Thymus (tissue), 11 donors: ENCODE measurements at regions not wholly inside any gene's neighbourhood (a gene's known extent, or its start where the extent isn't known, plus 50 kb on each side); places are given as distances from the start of the nearest gene placed in this dataset.
"Not testable (repeated sequence)": the region's sequence is repeated elsewhere in the genome, so short reads cannot be mapped to it uniquely, and the experiment has no call there.

Experiments used
- DNase-seq, 9 donors: peaks; one replicate each; pipeline ENCODE4 v3.0.0-alpha.2; 2013; ENCODE audit warnings: low spot score in 9 of 9, low read depth in 6 of 9, missing footprints in 1 of 9
- H3K27ac ChIP-seq, 2 donors: one replicate each; pipeline ENCODE4 v1.5.1; 2013; ENCODE audit warnings: control low read depth in 1 of 2, low read depth in 1 of 2, low read length in 1 of 2, mild to moderate bottlenecking in 1 of 2, moderate library complexity in 1 of 2
- H3K27me3 ChIP-seq, 2 donors: one replicate each; pipeline ENCODE4 v1.5.1; 2013; ENCODE audit warnings: low read length in 1 of 2; ENCODE audit not compliant: control insufficient read depth in 2 of 2, insufficient read depth in 1 of 2
- H3K36me3 ChIP-seq, 2 donors: one replicate each; pipeline ENCODE4 v1.5.1; 2013; ENCODE audit warnings: low read length in 1 of 2, mild to moderate bottlenecking in 1 of 2, moderate library complexity in 1 of 2; ENCODE audit not compliant: control insufficient read depth in 2 of 2, insufficient read depth in 2 of 2
- H3K4me1 ChIP-seq, 2 donors: one replicate each; pipeline ENCODE4 v1.5.1; 2013; ENCODE audit warnings: low read length in 2 of 2; ENCODE audit not compliant: control insufficient read depth in 2 of 2, insufficient read depth in 2 of 2
- H3K4me3 ChIP-seq, 2 donors: one replicate each; pipeline ENCODE4 v1.5.1; 2013; ENCODE audit warnings: low read length in 2 of 2, control low read depth in 1 of 2, mild to moderate bottlenecking in 1 of 2
- H3K9me3 ChIP-seq, 2 donors: one replicate each; pipeline ENCODE4 v1.5.1; 2013; ENCODE audit warnings: low read length in 1 of 2, mild to moderate bottlenecking in 1 of 2; ENCODE audit not compliant: control insufficient read depth in 2 of 2, insufficient read depth in 1 of 2
- WGBS: extraction: QIAGEN DNeasy Blood & Tissue Kit; methylation state at CpG from one replicate; pipeline ENCODE4 v1.1.7; 2013; 5-methylcytosine and 5-hydroxymethylcytosine counted together
- donor health status: healthy.

DNA sequence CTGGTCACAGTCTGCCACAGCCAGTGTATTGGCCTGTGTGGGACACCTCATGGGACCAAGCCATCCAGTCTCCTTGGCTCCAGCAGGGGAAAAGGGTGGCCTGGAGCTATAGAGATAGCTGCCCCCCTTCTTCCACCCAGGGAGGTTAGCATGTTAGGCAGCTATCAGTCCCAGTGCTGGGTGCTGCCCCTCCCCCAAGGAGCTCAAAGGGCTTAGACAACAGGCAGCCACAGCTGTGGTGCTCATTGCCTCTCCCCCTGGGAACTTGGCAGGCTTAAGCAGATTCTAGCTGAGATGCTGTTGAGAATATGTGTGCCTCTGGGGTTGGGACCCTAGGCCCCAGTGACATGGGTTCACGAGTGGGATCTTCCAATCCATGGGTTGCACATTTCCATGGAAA is 226.0 kb upstream of the PTGER4 start:
- Histone ChIP-seq H3K4me3 (no peak overlapping the region), H3K27me3 (no peaks in the 10 kb centered on the region), H3K36me3 (no peaks in the 10 kb centered on the region), H3K4me1 (peaks cover 9 to 13% of the 10 kb centered on the region in 2 donors), H3K27ac (peak overlapping the region in 1 of 2 donors; percentile 33), H3K9me3 (no peaks in the 10 kb centered on the region)
- peak; percentile 61 to 93 (median 76) for DNase-seq
- WGBS = 74% methylated on average over 1 of the region's 1 CpG

DNA sequence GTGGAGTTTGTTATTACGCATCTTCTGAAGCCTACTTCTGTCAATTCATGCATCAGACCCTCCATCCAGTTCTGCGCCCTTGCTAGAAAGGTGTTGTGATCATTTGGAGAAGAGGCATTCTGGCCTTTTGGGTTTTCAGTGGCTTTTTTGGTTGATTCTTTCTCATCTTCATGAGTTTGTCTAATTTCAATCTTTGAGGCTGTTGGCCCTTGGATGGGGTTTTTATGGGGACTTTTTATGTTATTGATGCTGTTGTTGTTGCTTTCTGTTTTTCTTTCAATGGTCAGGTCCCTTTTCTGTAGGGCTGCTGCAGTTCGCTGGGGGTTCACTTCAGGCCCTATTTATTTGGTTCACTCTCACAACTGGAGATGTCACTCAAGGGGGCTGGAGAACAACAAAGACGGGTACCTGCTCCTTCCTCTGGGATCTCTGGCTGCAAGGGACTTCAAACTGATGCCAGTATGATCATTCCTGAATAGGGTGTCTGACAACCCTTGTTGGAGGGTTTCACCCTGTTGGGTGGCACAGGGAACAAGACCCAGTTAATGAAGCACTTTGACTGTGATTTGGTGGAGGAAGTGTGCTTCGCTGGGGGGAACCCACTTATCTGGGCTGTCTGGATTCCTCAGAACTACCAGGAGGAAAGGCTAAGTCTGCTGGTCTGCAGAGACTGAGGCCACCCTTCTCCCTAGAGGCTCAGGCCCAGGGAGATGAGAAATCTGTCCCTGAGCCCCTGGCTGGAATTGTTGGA is 226.7 kb upstream of the PTGER4 start:
- 96% methylated on average over 5 of the region's 5 CpGs for WGBS
- H3K4me1 ChIP-seq = peaks cover 9 to 13% of the 10 kb centered on the region in 2 donors
- no peaks in the 10 kb centered on the region for H3K27me3 ChIP-seq
- H3K9me3 ChIP-seq = no peaks in the 10 kb centered on the region
- no peak overlapping the region for H3K4me3 ChIP-seq
- H3K36me3 ChIP-seq = no peaks in the 10 kb centered on the region
- H3K27ac ChIP-seq = peak overlapping the region in 1 of 2 donors; percentile 7
- no peak for DNase-seq

- WGBS = 91% methylated on average over 1 of the region's 1 CpG
- Histone ChIP-seq H3K27me3 (no peaks in the 10 kb centered on the region), H3K9me3 (peaks cover 0 to 2% of the 10 kb centered on the region in 2 donors), H3K4me1 (peaks cover 0 to 2% of the 10 kb centered on the region in 2 donors), H3K36me3 (no peaks in the 10 kb centered on the region), H3K27ac (no peak overlapping the region), H3K4me3 (no peak overlapping the region)
- no peak for DNase-seq
Measured at GRCh38 chr5:40447438-40447837, 232.3 kb upstream of the PTGER4 start.

DNA sequence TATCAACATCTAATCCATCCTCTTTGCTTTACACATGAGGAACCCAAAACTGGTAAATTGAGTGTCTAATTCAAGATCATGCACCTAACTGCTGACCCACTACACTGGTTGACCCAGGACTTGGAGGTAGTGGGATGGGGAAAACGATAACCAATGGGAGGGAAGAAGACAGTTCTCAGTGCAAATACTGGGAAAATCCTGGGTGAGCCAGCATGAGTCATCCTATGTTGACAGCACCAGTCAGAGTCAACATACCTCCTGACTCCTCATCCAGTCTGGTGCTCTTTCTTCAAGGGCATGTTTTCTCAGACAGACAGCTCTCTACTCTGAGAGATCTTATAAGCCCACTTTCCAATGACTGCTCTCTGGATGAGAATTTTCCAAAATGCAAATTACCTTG is 232.8 kb upstream of the PTGER4 start:
- H3K9me3 ChIP-seq = peaks cover 0 to 2% of the 10 kb centered on the region in 2 donors
- WGBS = 98% methylated on average over 1 of the region's 1 CpG
- peaks cover 0 to 5% of the 10 kb centered on the region in 2 donors for H3K4me1 ChIP-seq
- no peaks in the 10 kb centered on the region for H3K36me3 ChIP-seq
- DNase-seq = no peak
- no peak overlapping the region for H3K4me3 ChIP-seq
- no peak overlapping the region for H3K27ac ChIP-seq
- H3K27me3 ChIP-seq = no peaks in the 10 kb centered on the region

DNA sequence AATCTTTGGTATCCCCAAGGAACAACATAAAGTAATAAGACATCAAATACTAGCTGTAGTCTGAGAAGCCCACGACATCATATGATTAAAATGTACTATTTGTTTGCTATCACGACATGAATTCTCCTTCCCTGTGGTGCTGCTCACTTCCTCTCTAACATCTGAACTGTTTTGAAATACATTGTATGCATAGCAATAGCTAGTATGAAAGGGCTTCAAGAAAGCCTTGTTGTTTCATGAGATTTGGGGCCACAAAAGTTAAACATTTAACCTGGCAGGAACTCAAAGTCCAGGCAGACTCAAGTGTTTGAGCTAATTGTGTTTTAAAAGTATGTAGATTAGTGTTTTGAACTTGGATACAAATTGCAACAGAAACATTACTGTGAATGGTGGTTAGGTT is 237.4 kb upstream of the PTGER4 start:
- Histone ChIP-seq H3K36me3 (no peaks in the 10 kb centered on the region), H3K27ac (no peak overlapping the region), H3K4me3 (no peak overlapping the region), H3K9me3 (peaks cover 0 to 5% of the 10 kb centered on the region in 2 donors), H3K4me1 (peaks cover 7 to 17% of the 10 kb centered on the region in 2 donors), H3K27me3 (no peaks in the 10 kb centered on the region)
- DNase-seq = peak in 2 of 9 donors; percentile 20 to 54
- WGBS = 43% methylated on average over 2 of the region's 2 CpGs

- no peaks in the 10 kb centered on the region for H3K27me3 ChIP-seq
- H3K4me3 ChIP-seq = no peak overlapping the region
- no peaks in the 10 kb centered on the region for H3K36me3 ChIP-seq
- DNase-seq = peak in 2 of 9 donors; percentile 14 to 49
- H3K9me3 ChIP-seq = peaks cover 0 to 5% of the 10 kb centered on the region in 2 donors
- WGBS = 62% methylated on average over 4 of the region's 4 CpGs
- H3K27ac ChIP-seq = peak overlapping the region; percentile 33 to 58
- peaks cover 7 to 22% of the 10 kb centered on the region in 2 donors for H3K4me1 ChIP-seq
Measured at GRCh38 chr5:40441733-40442132, 238.0 kb upstream of the PTGER4 start.

- Histone ChIP-seq H3K36me3 (no peaks in the 10 kb centered on the region), H3K4me1 (peaks cover 10 to 31% of the 10 kb centered on the region in 2 donors), H3K27me3 (no peaks in the 10 kb centered on the region), H3K4me3 (no peak overlapping the region), H3K27ac (no peak overlapping the region), H3K9me3 (peaks cover 0 to 4% of the 10 kb centered on the region in 2 donors)
- WGBS = 93% methylated on average over 1 of the region's 1 CpG
- DNase-seq = no peak
Measured at GRCh38 chr5:40440746-40441145, 239.0 kb upstream of the PTGER4 start.

DNA sequence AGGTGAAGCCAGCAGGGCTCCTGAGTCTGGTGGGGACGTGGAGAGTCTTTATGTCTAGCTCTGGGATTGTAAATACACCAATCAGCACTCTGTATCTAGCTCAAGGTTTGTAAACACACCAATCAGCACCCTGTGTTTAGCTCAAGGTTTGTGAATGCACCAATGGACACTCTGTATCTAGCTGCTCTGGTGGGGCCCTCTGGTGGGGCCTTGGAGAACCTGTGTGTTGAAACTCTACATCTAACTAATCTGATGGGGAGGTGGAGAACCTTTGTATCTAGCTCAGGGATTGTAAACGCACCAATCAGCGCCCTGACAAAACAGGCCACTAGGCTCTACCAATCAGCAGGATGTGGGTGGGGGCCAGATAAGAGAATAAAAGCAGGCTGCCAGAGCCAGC is 240.6 kb upstream of the PTGER4 start:
- not testable (repeated sequence) for H3K27me3 ChIP-seq, H3K36me3 ChIP-seq, H3K9me3 ChIP-seq, DNase-seq, H3K4me3 ChIP-seq, H3K27ac ChIP-seq
- WGBS = over 99% methylated on average over 3 of the region's 3 CpGs
- H3K4me1 ChIP-seq = peaks cover 11 to 35% of the 10 kb centered on the region in 2 donors

DNA sequence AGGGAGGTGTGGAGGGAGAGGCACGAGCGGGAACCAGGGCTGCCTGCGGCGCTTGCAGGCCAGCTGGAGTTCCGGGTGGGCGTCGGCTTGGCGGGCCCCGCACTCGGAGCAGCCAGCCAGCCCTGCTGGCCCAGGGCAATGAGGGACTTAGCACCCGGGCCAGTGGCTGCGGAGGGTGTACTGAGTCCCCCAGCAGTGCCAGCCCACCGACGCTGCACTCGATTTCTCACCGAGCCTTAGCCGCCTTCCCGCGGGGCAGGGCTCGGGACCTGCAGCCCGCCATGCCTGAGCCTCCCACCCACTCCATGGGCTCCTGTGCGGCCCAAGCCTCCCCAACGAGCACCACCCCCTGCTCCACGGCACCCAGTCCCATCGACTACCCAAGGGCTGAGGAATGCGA is 241.1 kb upstream of the PTGER4 start:
- peaks cover 11 to 35% of the 10 kb centered on the region in 2 donors for H3K4me1 ChIP-seq

More for the DNA sequence above, 241.1 kb upstream of the PTGER4 start:
- not testable (repeated sequence) for H3K27ac ChIP-seq, H3K36me3 ChIP-seq, H3K27me3 ChIP-seq, H3K9me3 ChIP-seq, DNase-seq, H3K4me3 ChIP-seq
- WGBS = 96% methylated on average over 21 of the region's 26 CpGs
